ENCODE measurements at regions not wholly inside any gene's neighbourhood (a gene's known extent, or its start where the extent isn't known, plus 50 kb on each side); places are given as distances from the start of the nearest gene placed in this dataset.

GRCh38 chr6:14187406-14187805 is 69.8 kb downstream of the CD83 start:
- DNase-seq (ENCODE audit: low spot score): no peak

- no peak for DNase-seq (ENCODE audit: low spot score)
These were observed 71.5 kb downstream of the CD83 start for GRCh38 chr6:14189074-14189473.

GRCh38 chr6:14190191-14190928 is 72.8 kb downstream of the CD83 start:
- DNase-seq (ENCODE audit: low spot score): no peak

- no peak for DNase-seq (ENCODE audit: low spot score)
These were observed 73.3 kb downstream of the CD83 start for GRCh38 chr6:14190929-14191224.

- DNase-seq (ENCODE audit: low spot score): no peak
These were observed 74.2 kb downstream of the CD83 start for GRCh38 chr6:14191761-14192160.

GRCh38 chr6:14192216-14192788 is 74.7 kb downstream of the CD83 start:
- DNase-seq (ENCODE audit: low spot score): no peak

- DNase-seq (ENCODE audit: low spot score): no peak
These were observed 76.0 kb downstream of the CD83 start for GRCh38 chr6:14193524-14193923.

- no peak for DNase-seq (ENCODE audit: low spot score)
These were observed 76.9 kb downstream of the CD83 start for GRCh38 chr6:14194483-14194882.

GRCh38 chr6:14194976-14195375 is 77.4 kb downstream of the CD83 start:
- DNase-seq (ENCODE audit: low spot score): no peak

GRCh38 chr6:14196026-14196425 is 78.5 kb downstream of the CD83 start:
- DNase-seq (ENCODE audit: low spot score): no peak

GRCh38 chr6:14197118-14197517 is 79.5 kb downstream of the CD83 start:
- DNase-seq (ENCODE audit: low spot score): no peak

GRCh38 chr6:14200047-14200446 is 82.5 kb downstream of the CD83 start:
- no peak for DNase-seq (ENCODE audit: low spot score)

- DNase-seq (ENCODE audit: low spot score): no peak
These were observed 85.4 kb downstream of the CD83 start for GRCh38 chr6:14202947-14203346.

GRCh38 chr6:14206391-14206790 is 88.8 kb downstream of the CD83 start:
- DNase-seq (ENCODE audit: low spot score): no peak

- DNase-seq (ENCODE audit: low spot score): no peak
These were observed 89.9 kb downstream of the CD83 start for GRCh38 chr6:14207448-14207847.

- no peak for DNase-seq (ENCODE audit: low spot score)
These were observed 91.4 kb downstream of the CD83 start for GRCh38 chr6:14209000-14209399.

- DNase-seq (ENCODE audit: low spot score): no peak
These were observed 92.5 kb downstream of the CD83 start for GRCh38 chr6:14210077-14210476.

- peak; percentile 98 for DNase-seq (ENCODE audit: low spot score)
These were observed 93.3 kb downstream of the CD83 start for GRCh38 chr6:14210663-14211561.

GRCh38 chr6:14211562-14211942 is 94.0 kb downstream of the CD83 start:
- DNase-seq (ENCODE audit: low spot score): no peak

GRCh38 chr6:14212020-14212419 is 94.4 kb downstream of the CD83 start:
- no peak for DNase-seq (ENCODE audit: low spot score)

- no peak for DNase-seq (ENCODE audit: low spot score)
These were observed 95.1 kb downstream of the CD83 start for GRCh38 chr6:14212632-14213031.

- no peak for DNase-seq (ENCODE audit: low spot score)
These were observed 99.5 kb downstream of the CD83 start for GRCh38 chr6:14216946-14217684.
